Prostate gland (tissue), 2 donors: ENCODE measurements at regions not wholly inside any gene's neighbourhood (a gene's known extent, or its start where the extent isn't known, plus 50 kb on each side); places are given as distances from the start of the nearest gene placed in this dataset.

Experiments
- CTCF ChIP-seq, 4 experiments: fragments of 200-600 bp in 2 of 4; fragments of 450-650 bp in 2 of 4; sonication (generic) in 2 of 4; IDR thresholded peaks; 1 replicate in 3 of 4; 2 replicates in 1 of 4; pipeline ENCODE4 v1.5.1; 2016 to 2019; ENCODE audit warnings: antibody characterized with exemption in 4 of 4, mild to moderate bottlenecking in 2 of 4, moderate library complexity in 2 of 4
- POLR2A ChIP-seq: fragments of 450-650 bp; IDR thresholded peaks from one replicate; pipeline ENCODE4 v1.6.1; 2016; ENCODE audit warnings: antibody characterized with exemption, mild to moderate bottlenecking

DNA sequence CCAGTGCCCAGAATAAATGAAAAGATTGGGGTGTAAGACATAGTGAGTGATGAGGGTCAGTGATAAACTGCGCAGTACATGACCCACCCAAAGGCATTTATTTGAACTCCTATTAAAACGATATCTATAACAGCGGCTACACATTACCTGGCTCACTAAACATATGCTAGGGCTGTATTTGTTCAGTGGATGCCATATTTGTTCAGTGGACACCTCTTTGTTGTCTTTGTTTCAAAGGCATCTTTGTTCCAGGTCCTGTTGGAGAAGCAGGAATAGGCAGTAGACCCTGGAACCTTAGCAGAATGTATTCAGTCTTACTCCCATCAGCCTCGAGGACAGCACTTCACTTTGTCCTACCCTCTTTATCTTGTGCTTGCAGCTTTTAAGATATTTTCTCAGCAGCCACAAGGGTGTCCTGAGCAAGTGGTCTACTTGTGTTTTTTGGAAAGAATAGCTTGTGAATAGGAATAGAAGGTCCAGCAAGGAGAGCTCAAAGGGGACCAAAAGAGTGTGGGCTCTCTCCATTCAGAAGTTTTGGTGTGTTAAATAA, 650.8 kb upstream of the FANCL start:
- TF ChIP-seq CTCF (IDR thresholded peaks at IDR 0.05) (no peak), POLR2A (no peak)
